Memory B cell (primary cell): ENCODE measurements at regions not wholly inside any gene's neighbourhood (a gene's known extent, or its start where the extent isn't known, plus 50 kb on each side); places are given as distances from the start of the nearest gene placed in this dataset.
"Not testable (repeated sequence)": the region's sequence is repeated elsewhere in the genome, so short reads cannot be mapped to it uniquely, and the experiment has no call there.

Experiments
- ATAC-seq: fragments of 150-1000 bp; cut with Tn5 transposase; 2 replicates; pipeline ENCODE4 v1.10.0; 2021; ENCODE audit warnings: low read depth, mild to moderate bottlenecking, moderate library complexity
- DNase-seq, 2 donors: peaks; one replicate each; pipeline ENCODE4 v3.0.0; 2022; ENCODE audit warnings: low spot score in 2 of 2
- H3K27ac Mint-ChIP-seq: one replicate; pipeline ENCODE4 v1.8.0; 2022; ENCODE audit warnings: mild to moderate bottlenecking, moderate library complexity, mixed read lengths
- H3K27me3 Mint-ChIP-seq: one replicate; pipeline ENCODE4 v1.8.0; 2022; ENCODE audit warnings: mixed read lengths
- H3K36me3 Mint-ChIP-seq: one replicate; pipeline ENCODE4 v1.8.0; 2022; ENCODE audit warnings: mild to moderate bottlenecking, mixed read lengths
- H3K4me1 Mint-ChIP-seq: one replicate; pipeline ENCODE4 v1.8.0; 2022; ENCODE audit warnings: mixed read lengths
- H3K4me3 Mint-ChIP-seq: one replicate; pipeline ENCODE4 v1.8.0; 2022; ENCODE audit warnings: mild to moderate bottlenecking, moderate library complexity, mixed read lengths
- H3K9me3 Mint-ChIP-seq: one replicate; pipeline ENCODE4 v1.8.0; 2022; ENCODE audit warnings: mixed read lengths

DNA sequence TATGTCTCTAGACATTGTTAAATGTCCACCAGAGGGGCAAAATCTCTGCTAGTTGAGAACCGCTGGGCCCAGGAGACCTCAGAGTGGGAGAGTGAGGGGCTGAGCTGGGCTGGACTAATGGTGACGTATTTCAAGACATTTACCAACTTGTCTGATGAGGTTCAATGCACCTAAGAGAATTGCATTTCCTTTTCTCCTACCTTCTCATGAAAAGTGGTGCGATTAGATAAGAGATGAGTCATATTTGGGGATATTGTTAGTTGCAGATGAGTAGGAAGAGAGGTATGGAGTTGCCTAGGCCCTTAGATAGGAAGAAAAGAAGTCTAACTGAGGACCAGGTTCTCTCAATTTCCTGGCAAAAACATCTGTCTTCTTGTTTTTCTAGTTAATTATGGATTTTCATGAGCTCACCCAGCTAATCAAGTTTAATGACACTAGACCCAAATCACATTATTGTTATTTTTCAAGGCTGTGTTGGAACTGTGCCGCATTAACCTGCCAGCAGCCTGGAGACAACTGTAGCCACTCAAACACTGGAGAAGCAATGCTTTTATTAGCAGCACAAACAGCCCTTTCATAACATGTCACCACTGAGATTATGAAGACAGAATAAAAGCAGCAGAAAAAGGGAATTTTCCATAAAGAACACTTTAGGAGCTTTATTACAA, 144.2 kb downstream of the PDCD6IP start:
- Mint-ChIP-seq H3K4me1 (no peaks in the 10 kb centered on the region), H3K36me3 (no peaks in the 10 kb centered on the region), H3K27ac (no peak overlapping the region), H3K9me3 (no peaks in the 10 kb centered on the region), H3K27me3 (peaks cover 3% of the 10 kb centered on the region), H3K4me3 (no peak overlapping the region)
- DNase-seq = no peak
- ATAC-seq = no peak

- no peak overlapping the region for H3K4me3 Mint-ChIP-seq
- no peak overlapping the region for H3K27ac Mint-ChIP-seq
- H3K27me3 Mint-ChIP-seq = peaks cover 3% of the 10 kb centered on the region
- DNase-seq (no peak), ATAC-seq (no peak)
- no peaks in the 10 kb centered on the region for H3K4me1 Mint-ChIP-seq
- no peaks in the 10 kb centered on the region for H3K36me3 Mint-ChIP-seq
- H3K9me3 Mint-ChIP-seq = no peaks in the 10 kb centered on the region
Measured at GRCh38 chr3:33943277-33943676, 144.8 kb downstream of the PDCD6IP start.

- H3K4me3 Mint-ChIP-seq, H3K27ac Mint-ChIP-seq, DNase-seq, H3K27me3 Mint-ChIP-seq, H3K36me3 Mint-ChIP-seq, H3K9me3 Mint-ChIP-seq, ATAC-seq, H3K4me1 Mint-ChIP-seq: not testable (repeated sequence)
Measured at GRCh38 chr3:33946612-33947011, 148.2 kb downstream of the PDCD6IP start.

DNA sequence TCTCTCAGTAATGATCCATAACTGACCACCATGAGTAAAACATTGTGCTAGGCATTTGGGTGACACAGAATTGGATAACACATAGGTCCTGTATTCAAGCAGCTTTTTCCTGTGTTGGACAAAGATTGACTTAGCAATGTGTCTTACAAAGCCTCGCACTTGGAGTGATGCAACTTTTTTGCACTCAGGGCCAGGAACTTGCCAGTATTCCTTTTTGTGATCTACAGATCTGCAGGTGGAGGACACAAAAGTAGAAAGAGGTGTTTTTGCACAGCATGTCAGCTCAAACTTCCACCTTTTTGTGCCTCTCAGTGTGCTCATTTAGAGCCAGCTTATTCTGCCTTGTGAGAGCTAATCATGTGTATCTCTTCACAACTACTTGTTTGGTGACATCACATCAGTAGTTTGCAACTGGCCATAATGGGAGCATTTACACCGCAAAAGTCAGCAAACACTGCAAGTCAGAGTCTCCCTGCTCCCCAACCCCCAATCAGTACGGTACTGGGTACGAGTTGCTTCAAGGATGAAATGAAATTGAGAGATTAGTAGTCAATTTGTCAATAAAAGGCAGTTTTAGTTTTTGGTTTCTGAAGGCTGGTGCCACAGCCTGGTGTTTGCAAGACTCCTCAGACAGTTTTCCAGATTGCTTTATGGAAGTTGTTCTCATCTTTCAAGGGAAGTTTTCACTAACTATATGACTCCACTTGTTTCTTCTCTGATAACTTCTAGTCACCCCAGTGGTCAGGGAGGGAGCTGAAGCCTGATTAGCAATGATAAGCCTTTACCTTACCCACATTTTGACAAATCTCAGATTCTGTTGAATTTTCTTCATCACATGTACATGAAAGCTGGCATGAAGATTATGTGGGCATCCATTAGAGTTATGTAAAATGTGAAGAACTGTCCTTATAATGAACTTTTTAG, 149.1 kb downstream of the PDCD6IP start:
- no peaks in the 10 kb centered on the region for H3K9me3 Mint-ChIP-seq
- no peak overlapping the region for H3K4me3 Mint-ChIP-seq
- no peaks in the 10 kb centered on the region for H3K4me1 Mint-ChIP-seq
- no peak overlapping the region for H3K27ac Mint-ChIP-seq
- H3K27me3 Mint-ChIP-seq = peaks cover 1% of the 10 kb centered on the region
- DNase-seq (no peak), ATAC-seq (no peak)
- no peaks in the 10 kb centered on the region for H3K36me3 Mint-ChIP-seq

DNA sequence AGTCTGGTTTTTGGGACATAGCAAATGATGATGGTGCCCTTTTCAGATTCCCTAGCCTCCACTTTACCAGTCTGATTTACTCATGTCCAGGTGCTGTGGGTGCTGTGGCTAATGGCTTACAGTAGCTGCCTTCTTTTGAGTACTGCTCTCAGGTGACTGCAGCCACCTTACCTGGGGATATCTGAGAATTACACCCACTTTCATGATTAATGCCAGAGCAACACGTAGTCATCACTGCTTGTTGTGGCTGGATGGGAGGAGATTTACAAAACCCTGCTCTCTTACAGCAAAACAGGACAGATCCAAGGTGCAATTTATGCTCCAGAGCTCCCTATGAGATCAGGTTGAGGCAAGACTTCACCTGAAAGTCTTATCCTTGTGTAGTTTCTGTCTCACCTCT, 150.6 kb downstream of the PDCD6IP start:
- Mint-ChIP-seq H3K4me1 (no peaks in the 10 kb centered on the region), H3K4me3 (no peak overlapping the region), H3K27ac (no peak overlapping the region), H3K27me3 (no peaks in the 10 kb centered on the region), H3K9me3 (no peaks in the 10 kb centered on the region), H3K36me3 (no peaks in the 10 kb centered on the region)
- DNase-seq (no peak), ATAC-seq (no peak)

- no peak for ATAC-seq
- H3K27ac Mint-ChIP-seq = no peak overlapping the region
- peaks cover 2% of the 10 kb centered on the region for H3K27me3 Mint-ChIP-seq
- no peak overlapping the region for H3K4me3 Mint-ChIP-seq
- H3K4me1 Mint-ChIP-seq = no peaks in the 10 kb centered on the region
- H3K9me3 Mint-ChIP-seq = no peaks in the 10 kb centered on the region
- no peaks in the 10 kb centered on the region for H3K36me3 Mint-ChIP-seq
- no peak for DNase-seq
Measured at GRCh38 chr3:33954956-33955355, 156.5 kb downstream of the PDCD6IP start.

- Mint-ChIP-seq H3K9me3 (no peaks in the 10 kb centered on the region), H3K27ac (no peak overlapping the region), H3K4me3 (no peak overlapping the region), H3K4me1 (no peaks in the 10 kb centered on the region), H3K27me3 (peaks cover 2% of the 10 kb centered on the region), H3K36me3 (no peaks in the 10 kb centered on the region)
- ATAC-seq = no peak
- no peak for DNase-seq
Measured at GRCh38 chr3:33956206-33956605, 157.8 kb downstream of the PDCD6IP start.

GRCh38 chr3:33956776-33957175, 158.3 kb downstream of the PDCD6IP start:
- H3K4me3 Mint-ChIP-seq = no peak overlapping the region
- H3K9me3 Mint-ChIP-seq = no peaks in the 10 kb centered on the region
- no peaks in the 10 kb centered on the region for H3K4me1 Mint-ChIP-seq
- ATAC-seq = no peak
- no peak overlapping the region for H3K27ac Mint-ChIP-seq
- no peaks in the 10 kb centered on the region for H3K36me3 Mint-ChIP-seq
- H3K27me3 Mint-ChIP-seq = peaks cover 2% of the 10 kb centered on the region
- DNase-seq = no peak

GRCh38 chr3:33957176-33957575, 158.7 kb downstream of the PDCD6IP start:
- no peak overlapping the region for H3K27ac Mint-ChIP-seq
- H3K36me3 Mint-ChIP-seq = no peaks in the 10 kb centered on the region
- ATAC-seq = no peak
- H3K9me3 Mint-ChIP-seq = no peaks in the 10 kb centered on the region
- H3K4me1 Mint-ChIP-seq = no peaks in the 10 kb centered on the region
- no peak for DNase-seq
- no peak overlapping the region for H3K4me3 Mint-ChIP-seq
- H3K27me3 Mint-ChIP-seq = peaks cover 2% of the 10 kb centered on the region

- H3K9me3 Mint-ChIP-seq = no peaks in the 10 kb centered on the region
- H3K27me3 Mint-ChIP-seq = peaks cover 2% of the 10 kb centered on the region
- no peak for ATAC-seq
- no peak for DNase-seq
- H3K4me1 Mint-ChIP-seq = no peaks in the 10 kb centered on the region
- H3K27ac Mint-ChIP-seq = no peak overlapping the region
- H3K36me3 Mint-ChIP-seq = no peaks in the 10 kb centered on the region
- H3K4me3 Mint-ChIP-seq = no peak overlapping the region
Measured at GRCh38 chr3:33958661-33959060, 160.2 kb downstream of the PDCD6IP start.

DNA sequence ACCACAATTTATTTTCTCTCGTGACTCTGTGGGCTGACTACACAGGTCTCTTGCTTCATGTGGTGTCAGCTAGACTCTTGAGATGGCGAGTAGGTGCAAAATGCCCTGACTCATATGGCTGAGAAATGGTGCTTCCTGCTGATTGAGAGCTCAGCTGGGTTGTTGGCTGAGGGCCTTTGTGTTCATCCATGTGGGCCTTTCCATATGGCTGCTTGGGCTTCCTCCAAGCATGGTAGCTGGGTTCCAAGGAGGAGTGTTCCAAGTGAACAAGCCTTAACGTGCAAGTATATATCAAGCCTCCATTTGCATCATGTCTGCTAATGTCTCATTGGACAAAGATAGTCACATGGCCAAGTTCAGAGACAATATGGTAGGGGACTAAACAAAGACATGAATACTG, 164.0 kb downstream of the PDCD6IP start:
- no peak for ATAC-seq
- Mint-ChIP-seq H3K4me3 (no peak overlapping the region), H3K27me3 (peaks cover 2% of the 10 kb centered on the region), H3K4me1 (no peaks in the 10 kb centered on the region), H3K27ac (no peak overlapping the region), H3K36me3 (no peaks in the 10 kb centered on the region), H3K9me3 (peaks cover under 1% of the 10 kb centered on the region)
- no peak for DNase-seq

GRCh38 chr3:33970180-33970579, 171.8 kb downstream of the PDCD6IP start:
- H3K27ac Mint-ChIP-seq, H3K36me3 Mint-ChIP-seq, H3K4me3 Mint-ChIP-seq, DNase-seq, H3K4me1 Mint-ChIP-seq, ATAC-seq: not testable (repeated sequence)
- Mint-ChIP-seq H3K27me3 (peaks cover 12% of the 10 kb centered on the region), H3K9me3 (peaks cover 10% of the 10 kb centered on the region)

GRCh38 chr3:33971055-33971454, 172.6 kb downstream of the PDCD6IP start:
- no peak overlapping the region for H3K27ac Mint-ChIP-seq
- DNase-seq (no peak), ATAC-seq (no peak)
- no peak overlapping the region for H3K4me3 Mint-ChIP-seq
- peaks cover 12% of the 10 kb centered on the region for H3K27me3 Mint-ChIP-seq
- peaks cover 10% of the 10 kb centered on the region for H3K9me3 Mint-ChIP-seq
- peaks cover 1% of the 10 kb centered on the region for H3K36me3 Mint-ChIP-seq
- no peaks in the 10 kb centered on the region for H3K4me1 Mint-ChIP-seq

GRCh38 chr3:33975463-33975862, 177.0 kb downstream of the PDCD6IP start:
- no peak overlapping the region for H3K4me3 Mint-ChIP-seq
- H3K9me3 Mint-ChIP-seq = peaks cover 5% of the 10 kb centered on the region
- ATAC-seq (no peak), DNase-seq (no peak)
- H3K36me3 Mint-ChIP-seq = no peaks in the 10 kb centered on the region
- peaks cover 7% of the 10 kb centered on the region for H3K27me3 Mint-ChIP-seq
- no peaks in the 10 kb centered on the region for H3K4me1 Mint-ChIP-seq
- no peak overlapping the region for H3K27ac Mint-ChIP-seq
